ENCODE measurements at regions not wholly inside any gene's neighbourhood (a gene's known extent, or its start where the extent isn't known, plus 50 kb on each side); places are given as distances from the start of the nearest gene placed in this dataset.

DNA sequence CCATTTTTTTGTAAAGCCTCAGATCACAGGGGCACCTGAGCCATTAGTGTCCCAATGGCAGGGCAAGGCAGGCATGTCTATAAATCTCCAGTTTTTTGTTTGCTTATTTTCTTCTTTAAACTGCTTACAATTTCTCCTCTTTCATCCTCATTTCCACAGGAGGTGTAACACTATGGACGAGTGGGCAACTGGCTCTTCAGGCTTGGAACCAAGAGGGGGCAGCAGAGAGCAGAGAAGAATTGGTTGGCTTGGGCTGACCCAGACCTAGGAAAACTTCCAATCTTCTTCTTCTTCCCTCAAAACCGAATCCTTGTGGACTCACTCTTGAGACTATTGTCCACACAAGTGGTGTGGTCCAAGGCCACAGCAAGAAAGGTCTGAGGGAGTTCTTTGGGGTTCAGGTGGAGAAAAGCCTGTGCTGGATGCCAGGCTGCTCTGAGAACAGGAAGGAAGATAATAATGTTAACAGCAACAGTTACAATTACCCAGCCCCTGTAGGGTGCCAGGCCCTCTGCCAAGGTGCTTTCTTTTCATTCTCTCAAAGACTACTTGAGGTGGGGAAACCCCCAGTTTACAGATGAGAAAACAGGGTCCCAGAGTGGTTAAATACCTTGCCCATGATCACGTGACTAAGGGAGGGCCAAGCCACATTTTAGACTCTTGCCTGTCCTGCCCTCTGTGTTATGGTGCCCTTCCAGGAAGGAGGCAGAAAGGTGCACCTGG lies 70.7 kb upstream of the E2F8 start:
- TF ChIP-seq, protein P1, sequence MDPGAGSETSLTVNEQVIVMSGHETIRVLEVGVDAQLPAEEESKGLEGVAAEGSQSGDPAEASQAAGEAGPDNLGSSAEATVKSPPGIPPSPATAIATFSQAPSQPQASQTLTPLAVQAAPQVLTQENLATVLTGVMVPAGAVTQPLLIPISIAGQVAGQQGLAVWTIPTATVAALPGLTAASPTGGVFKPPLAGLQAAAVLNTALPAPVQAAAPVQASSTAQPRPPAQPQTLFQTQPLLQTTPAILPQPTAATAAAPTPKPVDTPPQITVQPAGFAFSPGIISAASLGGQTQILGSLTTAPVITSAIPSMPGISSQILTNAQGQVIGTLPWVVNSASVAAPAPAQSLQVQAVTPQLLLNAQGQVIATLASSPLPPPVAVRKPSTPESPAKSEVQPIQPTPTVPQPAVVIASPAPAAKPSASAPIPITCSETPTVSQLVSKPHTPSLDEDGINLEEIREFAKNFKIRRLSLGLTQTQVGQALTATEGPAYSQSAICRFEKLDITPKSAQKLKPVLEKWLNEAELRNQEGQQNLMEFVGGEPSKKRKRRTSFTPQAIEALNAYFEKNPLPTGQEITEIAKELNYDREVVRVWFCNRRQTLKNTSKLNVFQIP (CRISPR knock-in tag; IDR thresholded peaks at IDR 0.05; ENCODE audit: borderline replicate concordance, low read depth): no peak
- TF ChIP-seq CREB5 (CRISPR knock-in tag; IDR thresholded peaks at IDR 0.05; ENCODE audit: low read depth): no peak
- no peak for TF ChIP-seq PPARA (CRISPR knock-in tag; IDR thresholded peaks at IDR 0.05; ENCODE audit: borderline replicate concordance)
- no peak for TF ChIP-seq ARNTL (CRISPR knock-in tag; IDR thresholded peaks at IDR 0.05; ENCODE audit: borderline replicate concordance, low read depth)
- no peak for TF ChIP-seq TCF4 (CRISPR knock-in tag; IDR thresholded peaks at IDR 0.05; ENCODE audit: borderline replicate concordance)
